GM03348 (cell line): ENCODE measurements at regions not wholly inside any gene's neighbourhood (a gene's known extent, or its start where the extent isn't known, plus 50 kb on each side); places are given as distances from the start of the nearest gene placed in this dataset.

Experiments
- DNase-seq: peaks from one replicate; pipeline ENCODE4 v3.0.0; 2012; ENCODE audit warnings: low spot score

- DNase-seq, result no peak
Observed at GRCh38 chr12:126685636-126686035, 1581.3 kb upstream of the TMEM132C start.

DNA sequence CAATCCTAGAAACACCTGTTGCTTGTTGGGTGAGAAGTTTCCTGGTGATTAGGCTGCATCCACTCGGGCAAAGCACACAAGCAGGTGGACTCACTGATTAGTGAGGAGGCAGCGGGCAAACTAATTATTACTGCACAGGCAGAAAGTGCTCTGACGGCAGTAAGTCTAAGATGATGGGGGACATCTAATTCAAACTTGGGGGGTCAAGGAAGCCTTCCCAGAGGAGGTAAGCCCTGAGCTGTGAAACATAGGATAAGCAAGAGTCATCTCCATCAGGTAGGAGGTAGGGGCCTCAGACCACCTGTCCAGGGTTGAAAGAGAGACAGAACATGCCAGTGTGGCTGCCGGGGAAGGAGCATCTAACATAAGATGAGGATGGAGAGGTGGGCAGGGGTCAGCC is 1578.4 kb upstream of the TMEM132C start:
- no peak for DNase-seq

DNA sequence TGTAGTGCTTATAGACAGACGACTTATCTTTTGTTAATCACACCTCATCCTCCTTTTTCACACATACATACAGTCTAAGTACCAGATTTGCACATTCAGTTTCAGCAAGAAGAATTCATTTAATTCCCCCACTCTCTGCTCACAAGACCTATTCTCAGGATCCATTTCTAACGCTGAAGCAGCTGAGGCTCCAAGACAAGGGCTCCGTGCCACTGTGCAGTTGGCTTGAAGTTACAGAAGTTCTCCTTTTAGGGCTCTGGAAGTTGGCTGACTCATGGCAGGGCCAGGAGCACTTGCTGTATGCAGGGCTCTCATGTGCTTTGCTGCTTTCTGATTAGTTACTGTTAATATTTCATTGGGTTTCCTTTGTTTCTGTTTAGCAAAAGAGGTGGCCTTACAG is 1566.9 kb upstream of the TMEM132C start:
- no peak for DNase-seq

DNA sequence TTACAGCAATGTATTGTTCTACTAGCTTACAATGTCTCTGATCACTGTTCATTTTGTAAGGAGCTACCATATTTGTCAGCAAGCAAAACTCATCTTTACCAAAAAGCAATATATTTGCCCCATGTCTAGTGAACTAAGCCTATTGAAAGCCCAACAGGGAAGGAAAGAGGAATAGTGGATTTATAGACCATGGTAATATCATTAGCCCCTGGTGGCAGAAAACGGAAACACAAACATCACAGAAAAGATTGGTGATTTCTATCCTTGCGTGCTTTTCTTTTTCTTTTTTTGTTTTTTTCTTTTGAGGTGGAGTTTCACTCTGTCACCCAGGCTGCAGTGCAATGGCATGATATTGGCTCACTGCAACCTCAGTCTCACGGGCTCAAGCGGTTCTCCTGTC is 1562.4 kb upstream of the TMEM132C start:
- no peak for DNase-seq

- no peak for DNase-seq
Observed at GRCh38 chr12:126706300-126706699, 1560.7 kb upstream of the TMEM132C start.

DNA sequence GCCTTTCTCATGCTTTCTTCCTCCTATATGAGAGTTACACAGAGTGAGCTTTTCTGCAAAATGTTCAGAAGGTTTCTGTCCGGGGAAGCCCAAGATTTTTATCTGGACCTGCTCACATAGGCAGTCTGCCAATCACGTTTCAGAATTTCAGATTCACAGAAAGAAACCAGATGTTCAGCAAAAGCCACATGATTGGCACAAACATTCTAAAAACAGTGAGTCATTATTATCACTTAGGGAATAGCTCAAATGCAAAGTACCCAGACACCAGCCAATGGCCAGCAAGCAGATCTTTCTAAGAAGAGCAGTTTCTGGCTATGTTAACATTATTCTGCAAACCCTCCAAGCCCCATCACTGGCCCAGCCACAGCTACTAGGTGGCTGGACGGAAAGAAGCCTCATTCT is 1558.5 kb upstream of the TMEM132C start:
- DNase-seq, result no peak

- DNase-seq, result no peak
Observed at GRCh38 chr12:126718365-126718764, 1548.6 kb upstream of the TMEM132C start.

DNA sequence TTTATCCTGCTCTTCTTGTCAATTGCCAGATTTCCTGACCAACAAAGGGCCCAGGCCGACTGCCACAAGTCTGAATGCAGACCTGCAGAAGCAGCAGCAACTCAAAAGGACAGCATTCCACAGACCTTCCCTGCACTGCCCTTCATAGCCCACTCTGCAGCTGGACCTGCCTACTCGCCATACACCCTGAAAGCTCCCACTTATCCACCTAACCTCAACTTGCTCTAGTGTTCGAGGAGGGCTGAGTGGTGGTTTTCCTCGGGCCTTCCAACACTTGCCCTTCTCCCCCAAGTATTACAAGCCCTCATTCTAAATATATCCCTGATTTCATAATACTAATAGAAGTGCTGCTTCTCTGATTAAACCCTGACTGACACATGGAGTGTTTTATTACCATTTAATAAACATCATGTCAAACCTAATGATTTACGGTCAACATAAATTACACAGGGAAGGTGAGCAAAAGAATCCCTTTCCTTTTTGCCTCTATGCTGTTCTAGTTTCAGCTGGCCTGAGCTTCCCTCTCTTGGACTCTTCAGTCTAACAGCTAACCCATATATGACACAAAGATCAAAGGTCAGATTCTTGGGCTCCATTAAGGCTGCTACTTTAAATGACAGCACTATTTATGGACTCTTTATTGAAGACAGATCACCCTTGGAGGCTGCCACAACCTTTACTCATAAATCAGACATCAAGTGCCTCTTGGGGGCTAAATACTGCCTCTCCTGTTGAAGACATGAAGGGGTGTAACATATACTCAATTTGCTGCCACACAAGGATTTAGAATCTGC is 1546.9 kb upstream of the TMEM132C start:
- no peak for DNase-seq

GRCh38 chr12:126726481-126727217 is 1540.3 kb upstream of the TMEM132C start:
- no peak for DNase-seq

DNA sequence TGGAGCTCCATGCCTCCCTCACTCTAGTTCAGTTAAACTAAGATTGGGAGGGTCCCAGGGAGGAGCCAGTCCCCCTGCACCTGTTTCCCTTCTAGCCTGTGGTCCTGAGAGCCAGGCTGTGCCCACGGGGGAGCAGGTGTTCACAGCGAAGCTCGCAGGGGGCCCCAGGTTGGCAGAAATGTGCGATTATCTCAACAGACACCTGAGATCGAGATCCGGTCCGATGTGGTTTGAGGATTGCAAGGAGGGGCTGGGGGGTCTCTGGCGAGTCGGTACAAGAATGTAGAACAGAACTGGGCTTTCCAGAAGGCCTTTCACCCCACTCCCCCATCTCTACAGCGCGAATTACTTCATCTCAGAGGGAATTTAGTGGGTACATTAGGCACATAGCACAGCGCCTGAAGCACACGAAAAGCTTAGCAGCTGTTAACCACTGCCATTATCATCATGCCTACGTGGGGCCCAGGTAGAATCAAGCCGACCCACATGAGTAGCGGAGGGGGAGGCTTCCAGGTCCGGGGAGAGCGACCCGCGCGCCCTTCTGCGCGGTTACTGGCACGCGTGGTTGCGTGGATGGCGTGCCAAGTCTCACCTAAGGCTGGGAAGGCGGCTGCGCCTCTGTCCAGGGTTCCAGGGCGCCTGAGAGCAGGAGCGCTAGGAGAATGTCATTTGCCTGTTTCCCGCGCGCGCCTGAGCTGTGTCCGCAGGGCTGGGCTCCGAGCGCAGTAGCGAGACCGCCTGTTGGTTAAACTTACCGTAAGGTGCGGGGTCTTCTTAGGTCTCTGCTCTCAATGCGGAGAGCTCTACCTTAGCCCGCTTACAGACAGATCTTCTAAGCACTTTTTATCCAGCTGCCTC is 1539.5 kb upstream of the TMEM132C start:
- no peak for DNase-seq

GRCh38 chr12:126734296-126734695 is 1532.7 kb upstream of the TMEM132C start:
- DNase-seq, result no peak

DNA sequence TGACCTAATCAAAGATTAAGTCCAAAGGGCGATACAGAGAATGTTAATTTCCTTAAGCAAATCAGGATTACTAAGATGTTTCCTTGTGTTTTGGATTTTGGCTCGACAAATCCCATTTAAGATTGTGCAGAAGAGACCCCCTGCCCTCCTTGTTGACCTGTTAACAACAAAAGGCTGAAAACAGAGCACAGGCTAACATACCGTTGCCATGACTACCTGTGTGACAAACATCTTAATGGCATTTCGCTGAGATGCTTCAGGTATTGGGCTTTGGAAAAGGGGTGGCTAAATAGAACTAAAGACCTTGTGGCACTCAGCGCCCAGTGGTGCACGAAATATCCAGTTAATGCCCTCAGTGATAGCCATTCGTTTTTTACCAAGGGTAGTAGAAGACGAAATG is 1532.3 kb upstream of the TMEM132C start:
- DNase-seq, result no peak

- no peak for DNase-seq
Observed at GRCh38 chr12:126741536-126742240, 1525.3 kb upstream of the TMEM132C start.

GRCh38 chr12:126742241-126742641 is 1524.7 kb upstream of the TMEM132C start:
- DNase-seq, result no peak

DNA sequence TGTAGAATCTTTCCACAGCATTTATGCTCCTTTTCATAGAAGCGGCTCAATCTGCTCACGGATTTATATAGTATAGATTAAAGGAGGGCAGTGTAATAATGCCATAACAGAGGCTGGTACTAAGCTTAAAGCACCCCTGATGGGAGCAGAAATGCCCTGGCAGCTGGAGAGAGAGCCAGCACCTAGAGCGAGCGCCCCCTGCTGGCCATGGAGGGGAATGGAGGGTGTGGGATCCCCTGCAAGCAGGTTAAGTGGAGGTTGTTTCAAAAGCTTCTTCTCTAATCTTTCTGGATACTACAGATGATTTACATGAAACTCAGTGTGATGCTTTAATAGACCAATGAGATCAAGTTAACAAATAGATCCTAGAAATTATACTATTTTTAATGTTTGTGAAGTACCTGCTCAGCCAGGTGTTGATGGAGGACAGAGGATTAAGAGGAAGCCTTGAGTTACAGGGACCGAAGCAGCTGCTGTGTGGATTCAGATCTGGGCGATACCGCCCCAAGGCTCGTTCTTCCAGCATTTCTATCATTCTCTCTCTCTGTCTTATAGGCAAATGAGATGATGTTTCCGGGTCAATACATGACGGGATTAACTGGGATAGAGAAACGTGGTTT is 1519.3 kb upstream of the TMEM132C start:
- peak; percentile 77 for DNase-seq

GRCh38 chr12:126752021-126752420 is 1514.9 kb upstream of the TMEM132C start:
- no peak for DNase-seq

DNA sequence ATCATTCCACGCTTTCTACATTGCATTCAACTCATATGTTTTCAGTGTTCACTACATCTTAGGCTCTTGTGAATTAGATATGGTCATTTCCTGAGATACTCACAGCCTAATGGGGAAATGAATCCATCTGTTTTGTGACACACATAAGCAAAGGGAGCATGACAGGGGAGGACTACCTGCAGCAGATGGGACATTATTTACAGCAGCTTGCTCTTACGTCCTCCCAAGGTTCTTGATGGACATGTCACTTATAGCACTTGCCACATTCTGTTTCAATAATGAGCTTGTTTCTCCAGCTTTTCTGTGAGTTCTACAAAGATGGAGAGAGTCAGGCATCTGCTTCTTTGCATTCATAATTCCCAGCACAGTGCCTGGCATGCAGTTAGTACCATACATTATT is 1509.6 kb upstream of the TMEM132C start:
- no peak for DNase-seq

DNA sequence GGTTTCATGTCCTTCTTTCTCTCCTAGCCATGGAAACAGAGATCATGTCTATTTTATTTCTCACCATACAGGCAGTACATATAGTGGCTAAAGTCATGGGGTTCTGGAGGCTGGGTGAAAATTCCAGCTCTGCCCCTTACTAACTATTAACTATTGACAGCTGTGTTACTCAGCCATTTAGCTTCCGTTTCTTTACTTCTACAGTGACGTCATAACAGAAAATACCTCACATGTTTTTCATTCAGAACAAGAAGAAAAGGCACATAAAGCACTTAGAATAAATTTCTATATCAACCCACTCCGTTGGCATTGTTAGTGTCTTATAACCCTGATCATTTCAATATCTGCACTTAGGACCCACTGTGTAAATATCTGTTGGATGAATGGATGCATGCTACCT is 1506.9 kb upstream of the TMEM132C start:
- DNase-seq, result no peak

DNA sequence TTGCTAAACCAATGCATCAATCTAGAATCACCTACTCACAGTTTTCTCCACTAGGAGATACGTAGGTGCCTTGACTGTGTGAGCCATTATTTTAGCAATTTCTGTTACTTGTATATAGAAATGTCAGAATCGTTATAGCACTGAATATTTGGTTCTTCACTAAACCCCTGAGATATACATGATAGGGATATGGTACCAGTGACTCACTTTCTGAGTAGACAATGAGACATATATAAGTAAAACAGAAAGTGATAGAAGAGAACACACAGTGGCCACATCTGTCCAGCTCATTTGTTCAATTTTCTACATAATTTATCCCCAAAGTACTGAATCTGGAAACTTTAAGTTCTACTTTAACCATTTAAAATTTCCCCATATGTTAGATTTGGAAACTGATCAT is 1505.5 kb upstream of the TMEM132C start:
- no peak for DNase-seq

GRCh38 chr12:126762150-126762549 is 1504.8 kb upstream of the TMEM132C start:
- no peak for DNase-seq

- DNase-seq, result no peak
Observed at GRCh38 chr12:126763359-126763758, 1503.6 kb upstream of the TMEM132C start.

GRCh38 chr12:126767334-126767733 is 1499.6 kb upstream of the TMEM132C start:
- no peak for DNase-seq
